WTC11 (cell line): ENCODE measurements at regions not wholly inside any gene's neighbourhood (a gene's known extent, or its start where the extent isn't known, plus 50 kb on each side); places are given as distances from the start of the nearest gene placed in this dataset.

ENCODE experiments used
- ATAC-seq: fragments of 200-7000 bp; cut with Tn5 transposase; 2 replicates; pipeline ENCODE4 v1.10.0; 2021; ENCODE audit warnings: mild to moderate bottlenecking, moderate library complexity
- CTCF ChIA-PET: fragments of 300-600 bp; sonication (Branson Sonifier 250); formaldehyde crosslinking; loops from one replicate; lab custom pipeline; 2021; ENCODE audit warnings: antibody characterized with exemption; lab: Charles Lee
- POLR2A ChIA-PET: fragments of 350-600 bp; sonication (Branson Sonifier 250); formaldehyde crosslinking; loops from one replicate; lab custom pipeline; 2021; ENCODE audit warnings: antibody characterized with exemption; lab: Charles Lee
- DNase-seq: peaks from one replicate; pipeline ENCODE4 v3.0.0; 2021; ENCODE audit warnings: low spot score
- H3K27ac Mint-ChIP-seq: 2 replicates; pipeline ENCODE4 v1.8.0; 2021; ENCODE audit warnings: mixed read lengths
- H3K27me3 Mint-ChIP-seq: 2 replicates; pipeline ENCODE4 v1.8.0; 2021; ENCODE audit warnings: low read depth, mild to moderate bottlenecking, moderate library complexity, mixed read lengths
- H3K36me3 Mint-ChIP-seq: 2 replicates; pipeline ENCODE4 v1.8.0; 2021; ENCODE audit warnings: mixed read lengths
- H3K4me1 Mint-ChIP-seq: 2 replicates; pipeline ENCODE4 v1.8.0; 2022; ENCODE audit warnings: mixed read lengths
- H3K4me3 Mint-ChIP-seq: 2 replicates; pipeline ENCODE4 v1.8.0; 2021; ENCODE audit warnings: mild to moderate bottlenecking, moderate library complexity, mixed read lengths
- H3K9me3 Mint-ChIP-seq: 2 replicates; pipeline ENCODE4 v1.8.0; 2021; ENCODE audit warnings: mixed read lengths
- ETV6 ChIP-seq: sonication (generic); formaldehyde crosslinking; IDR thresholded peaks from 2 replicates; pipeline ENCODE4 v1.8.1; 2022; ENCODE audit warnings: mild to moderate bottlenecking, missing genetic modification reagents
- FOXP1 ChIP-seq: sonication (generic); formaldehyde crosslinking; IDR thresholded peaks from 2 replicates; pipeline ENCODE4 v1.8.0; 2022; ENCODE audit warnings: missing genetic modification reagents, mild to moderate bottlenecking, moderate library complexity, borderline replicate concordance
- GABPB1 ChIP-seq: sonication (generic); formaldehyde crosslinking; IDR thresholded peaks from 2 replicates; pipeline ENCODE4 v1.8.1; 2023; ENCODE audit warnings: mild to moderate bottlenecking, missing genetic modification reagents
- GRHL2 ChIP-seq: fragments of 250-450 bp; sonication (Bioruptor Pico); IDR thresholded peaks from 2 replicates; pipeline ENCODE4 v1.8.0; 2022; ENCODE audit warnings: mild to moderate bottlenecking, moderate library complexity; ENCODE audit not compliant: insufficient replicate concordance, severe bottlenecking
- IRF2 ChIP-seq: sonication (generic); formaldehyde crosslinking; IDR thresholded peaks from 2 replicates; pipeline ENCODE4 v1.8.0; 2022; ENCODE audit warnings: low read depth, missing genetic modification reagents, borderline replicate concordance
- MAX ChIP-seq: sonication (generic); formaldehyde crosslinking; IDR thresholded peaks from 2 replicates; pipeline ENCODE4 v1.8.0; 2022; ENCODE audit warnings: mild to moderate bottlenecking, missing genetic modification reagents
- NFATC4 ChIP-seq: fragments of 250-450 bp; sonication (Bioruptor Pico); IDR thresholded peaks from 2 replicates; pipeline ENCODE4 v1.9.0; 2021; ENCODE audit warnings: mild to moderate bottlenecking
- NR1H2 ChIP-seq: sonication (generic); formaldehyde crosslinking; IDR thresholded peaks from 2 replicates; pipeline ENCODE4 v1.9.0; 2021; ENCODE audit warnings: mild to moderate bottlenecking, moderate library complexity, missing genetic modification reagents
- NR2C2 ChIP-seq: sonication (generic); formaldehyde crosslinking; IDR thresholded peaks from 2 replicates; pipeline ENCODE4 v1.8.0; 2022; ENCODE audit warnings: mild to moderate bottlenecking, missing genetic modification reagents
- NR3C1 ChIP-seq: sonication (generic); formaldehyde crosslinking; conservative IDR thresholded peaks from 2 replicates; pipeline ENCODE4 v1.8.1; 2023; ENCODE audit warnings: low read depth, mild to moderate bottlenecking, missing genetic modification reagents
- OVOL2 ChIP-seq: fragments of 250-450 bp; sonication (Bioruptor Pico); IDR thresholded peaks from 2 replicates; pipeline ENCODE4 v1.9.0; 2021; ENCODE audit warnings: mild to moderate bottlenecking, borderline replicate concordance
- PREB ChIP-seq: sonication (generic); formaldehyde crosslinking; IDR thresholded peaks from 2 replicates; pipeline ENCODE4 v1.8.1; 2022; ENCODE audit warnings: mild to moderate bottlenecking, missing genetic modification reagents, moderate library complexity, borderline replicate concordance
- SMAD4 ChIP-seq: sonication (generic); formaldehyde crosslinking; IDR thresholded peaks from 2 replicates; pipeline ENCODE4 v1.8.0; 2022; ENCODE audit warnings: mild to moderate bottlenecking, missing genetic modification reagents
- SOX15 ChIP-seq: fragments of 250-450 bp; sonication (Bioruptor Pico); IDR thresholded peaks from 2 replicates; pipeline ENCODE4 v1.9.0; 2021; ENCODE audit warnings: mild to moderate bottlenecking
- SP1 ChIP-seq: sonication (generic); formaldehyde crosslinking; conservative IDR thresholded peaks from 2 replicates; pipeline ENCODE4 v1.8.1; 2022; ENCODE audit warnings: missing genetic modification reagents
- USF1 ChIP-seq: sonication (generic); formaldehyde crosslinking; IDR thresholded peaks from 2 replicates; pipeline ENCODE4 v1.8.0; 2022; ENCODE audit warnings: mild to moderate bottlenecking, missing genetic modification reagents
- ZBTB21 ChIP-seq: sonication (generic); formaldehyde crosslinking; IDR thresholded peaks from 2 replicates; pipeline ENCODE4 v1.8.1; 2023; ENCODE audit warnings: mild to moderate bottlenecking, missing genetic modification reagents, borderline replicate concordance
- ZBTB43 ChIP-seq: sonication (generic); formaldehyde crosslinking; IDR thresholded peaks from 2 replicates; pipeline ENCODE4 v1.8.1; 2023; ENCODE audit warnings: mild to moderate bottlenecking, missing genetic modification reagents
- ZNF232 ChIP-seq: sonication (generic); formaldehyde crosslinking; IDR thresholded peaks from 2 replicates; pipeline ENCODE4 v1.8.0; 2022; ENCODE audit warnings: mild to moderate bottlenecking, missing genetic modification reagents
- ZNF671 ChIP-seq: fragments of 250-450 bp; sonication (Bioruptor Pico); IDR thresholded peaks from 2 replicates; pipeline ENCODE4 v1.8.0; 2021; ENCODE audit warnings: mild to moderate bottlenecking
- TF ChIP-seq, protein P1 (sequence below): fragments of 250-450 bp; sonication (Bioruptor Pico); IDR thresholded peaks from 2 replicates; pipeline ENCODE4 v2.1.2; 2022; ENCODE audit warnings: mild to moderate bottlenecking, moderate library complexity
- TF ChIP-seq, protein P2 (sequence below): fragments of 250-450 bp; sonication (Bioruptor Pico); IDR thresholded peaks from 2 replicates; pipeline ENCODE4 v1.9.0; 2021; ENCODE audit warnings: mild to moderate bottlenecking
- TF ChIP-seq, protein P3 (sequence below): sonication (generic); formaldehyde crosslinking; conservative IDR thresholded peaks from 2 replicates; pipeline ENCODE4 v1.8.1; 2022; ENCODE audit warnings: mild to moderate bottlenecking, missing genetic modification reagents

DNA sequence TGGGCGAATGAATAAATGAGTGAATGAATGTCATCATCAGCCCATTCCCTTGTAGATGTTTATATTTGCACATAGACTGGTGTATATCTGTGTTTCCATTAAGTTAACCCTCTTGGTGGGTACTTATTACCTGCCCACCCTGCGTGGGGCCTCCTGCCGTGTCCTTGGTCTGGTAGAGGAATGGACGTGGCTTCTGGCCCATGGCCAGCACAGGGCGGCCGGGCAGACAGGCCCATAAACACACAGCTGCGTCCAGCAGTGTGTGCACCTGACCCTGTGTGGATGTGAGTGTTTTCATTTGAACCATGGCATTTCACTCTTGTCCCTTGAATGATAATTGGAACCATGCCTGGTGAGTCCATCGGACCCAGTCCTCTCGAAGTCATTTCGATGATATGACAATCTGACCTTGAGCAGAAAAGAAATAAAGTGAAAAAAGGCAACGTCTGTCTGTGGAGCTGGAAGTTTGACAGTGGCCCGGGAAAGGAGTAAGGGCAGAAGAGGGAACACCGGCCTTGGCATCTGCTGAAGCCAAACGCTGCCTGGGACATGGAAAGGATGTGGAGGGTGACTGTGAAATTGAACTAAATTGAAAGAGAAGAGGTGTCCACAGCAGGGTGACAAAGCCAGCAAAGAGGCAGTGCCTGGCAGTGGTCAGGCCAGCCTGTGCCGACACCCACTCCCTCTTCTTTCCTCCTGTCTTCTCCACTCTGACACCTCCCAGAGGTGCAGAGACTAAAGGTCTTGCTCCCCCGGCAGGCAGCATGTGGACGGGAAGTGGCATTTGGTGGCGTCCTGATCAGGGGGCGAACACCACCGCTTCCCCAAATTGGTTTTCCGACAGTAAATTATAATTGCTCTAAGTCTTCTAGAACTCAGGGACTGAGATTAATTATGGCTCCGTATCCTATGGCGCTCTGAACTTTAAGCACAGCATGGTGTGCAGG lies 199.0 kb upstream of the ZMIZ1 start (continued):
- no peak for TF ChIP-seq NR1H2
- no peak for TF ChIP-seq USF1 (CRISPR knock-in tag)

GRCh38 chr10:78870458-78870857 lies 198.3 kb upstream of the ZMIZ1 start:
- TF ChIP-seq, protein P1, sequence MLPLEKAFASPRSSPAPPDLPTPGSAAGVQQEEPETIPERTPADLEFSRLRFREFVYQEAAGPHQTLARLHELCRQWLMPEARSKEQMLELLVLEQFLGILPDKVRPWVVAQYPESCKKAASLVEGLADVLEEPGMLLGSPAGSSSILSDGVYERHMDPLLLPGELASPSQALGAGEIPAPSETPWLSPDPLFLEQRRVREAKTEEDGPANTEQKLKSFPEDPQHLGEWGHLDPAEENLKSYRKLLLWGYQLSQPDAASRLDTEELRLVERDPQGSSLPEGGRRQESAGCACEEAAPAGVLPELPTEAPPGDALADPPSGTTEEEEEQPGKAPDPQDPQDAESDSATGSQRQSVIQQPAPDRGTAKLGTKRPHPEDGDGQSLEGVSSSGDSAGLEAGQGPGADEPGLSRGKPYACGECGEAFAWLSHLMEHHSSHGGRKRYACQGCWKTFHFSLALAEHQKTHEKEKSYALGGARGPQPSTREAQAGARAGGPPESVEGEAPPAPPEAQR (CRISPR knock-in tag): no peak
- TF ChIP-seq ZBTB21 (CRISPR knock-in tag) (no peak), NR3C1 (CRISPR knock-in tag) (no peak), ZNF671 (CRISPR knock-in tag) (no peak), GABPB1 (CRISPR knock-in tag) (no peak), GRHL2 (no peak), PREB (CRISPR knock-in tag) (no peak), NFATC4 (CRISPR knock-in tag) (no peak), SOX15 (CRISPR knock-in tag) (no peak), NR2C2 (CRISPR knock-in tag) (no peak), NR1H2 (no peak), ZNF232 (CRISPR knock-in tag) (no peak), SP1 (CRISPR knock-in tag) (no peak), FOXP1 (CRISPR knock-in tag) (no peak), IRF2 (no peak)
- TF ChIP-seq, protein P2, sequence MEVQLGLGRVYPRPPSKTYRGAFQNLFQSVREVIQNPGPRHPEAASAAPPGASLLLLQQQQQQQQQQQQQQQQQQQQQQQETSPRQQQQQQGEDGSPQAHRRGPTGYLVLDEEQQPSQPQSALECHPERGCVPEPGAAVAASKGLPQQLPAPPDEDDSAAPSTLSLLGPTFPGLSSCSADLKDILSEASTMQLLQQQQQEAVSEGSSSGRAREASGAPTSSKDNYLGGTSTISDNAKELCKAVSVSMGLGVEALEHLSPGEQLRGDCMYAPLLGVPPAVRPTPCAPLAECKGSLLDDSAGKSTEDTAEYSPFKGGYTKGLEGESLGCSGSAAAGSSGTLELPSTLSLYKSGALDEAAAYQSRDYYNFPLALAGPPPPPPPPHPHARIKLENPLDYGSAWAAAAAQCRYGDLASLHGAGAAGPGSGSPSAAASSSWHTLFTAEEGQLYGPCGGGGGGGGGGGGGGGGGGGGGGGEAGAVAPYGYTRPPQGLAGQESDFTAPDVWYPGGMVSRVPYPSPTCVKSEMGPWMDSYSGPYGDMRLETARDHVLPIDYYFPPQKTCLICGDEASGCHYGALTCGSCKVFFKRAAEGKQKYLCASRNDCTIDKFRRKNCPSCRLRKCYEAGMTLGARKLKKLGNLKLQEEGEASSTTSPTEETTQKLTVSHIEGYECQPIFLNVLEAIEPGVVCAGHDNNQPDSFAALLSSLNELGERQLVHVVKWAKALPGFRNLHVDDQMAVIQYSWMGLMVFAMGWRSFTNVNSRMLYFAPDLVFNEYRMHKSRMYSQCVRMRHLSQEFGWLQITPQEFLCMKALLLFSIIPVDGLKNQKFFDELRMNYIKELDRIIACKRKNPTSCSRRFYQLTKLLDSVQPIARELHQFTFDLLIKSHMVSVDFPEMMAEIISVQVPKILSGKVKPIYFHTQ (CRISPR knock-in tag): no peak
- Mint-ChIP-seq H3K36me3 (no peaks in the 10 kb centered on the region), H3K4me1 (peaks cover 8% of the 10 kb centered on the region), H3K27ac (no peak overlapping the region), H3K4me3 (no peak overlapping the region), H3K27me3 (peaks cover 37% of the 10 kb centered on the region), H3K9me3 (no peaks in the 10 kb centered on the region)
- ChIA-PET CTCF (no interaction called here), POLR2A (no interaction called here)
- ATAC-seq (no peak), DNase-seq (no peak)

GRCh38 chr10:78871796-78872195 lies 197.0 kb upstream of the ZMIZ1 start:
- H3K4me1 Mint-ChIP-seq: peaks cover 19% of the 10 kb centered on the region
- CTCF ChIA-PET: no interaction called here
- DNase-seq: no peak
- no peak overlapping the region for H3K27ac Mint-ChIP-seq
- H3K36me3 Mint-ChIP-seq: no peaks in the 10 kb centered on the region
- POLR2A ChIA-PET: no interaction called here
- no peak for ATAC-seq
- peaks cover 49% of the 10 kb centered on the region for H3K27me3 Mint-ChIP-seq
- no peak overlapping the region for H3K4me3 Mint-ChIP-seq
- H3K9me3 Mint-ChIP-seq: no peaks in the 10 kb centered on the region
- TF ChIP-seq ZNF232 (CRISPR knock-in tag) (no peak), OVOL2 (CRISPR knock-in tag) (no peak), SMAD4 (no peak), ZBTB43 (no peak), ETV6 (CRISPR knock-in tag) (no peak), GABPB1 (CRISPR knock-in tag) (no peak), MAX (no peak)
- TF ChIP-seq, protein P1 (CRISPR knock-in tag): no peak
- TF ChIP-seq, protein P3, sequence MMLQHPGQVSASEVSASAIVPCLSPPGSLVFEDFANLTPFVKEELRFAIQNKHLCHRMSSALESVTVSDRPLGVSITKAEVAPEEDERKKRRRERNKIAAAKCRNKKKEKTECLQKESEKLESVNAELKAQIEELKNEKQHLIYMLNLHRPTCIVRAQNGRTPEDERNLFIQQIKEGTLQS (CRISPR knock-in tag): no peak
